GM13976 (cell line): ENCODE measurements at regions not wholly inside any gene's neighbourhood (a gene's known extent, or its start where the extent isn't known, plus 50 kb on each side); places are given as distances from the start of the nearest gene placed in this dataset.

Experiments
- DNase-seq: peaks from one replicate; pipeline ENCODE4 v3.0.0; 2012; ENCODE audit warnings: low spot score
- CTCF ChIP-seq: IDR thresholded peaks from 2 replicates; pipeline ENCODE4 v1.5.1; 2012; ENCODE audit warnings: borderline replicate concordance, mild to moderate bottlenecking; ENCODE audit not compliant: insufficient read depth; ENCODE audit errors: extremely low read depth, missing control alignments, control extremely low read depth
- in situ Hi-C: fragments of 300-500 bp; cut with MboI; formaldehyde crosslinking; loops from one replicate; pipeline ENCODE4 v1.12.0; 2022; ENCODE audit warnings: low sequenced_read_pairs, mixed read lengths, inconsistent platforms; ENCODE audit not compliant: unreplicated experiment

- in situ Hi-C loops, result loop anchor here (25.0 kb wide), 1 partner anchor 249 kb away; no protein-coding TSS in a partner anchor
- TF ChIP-seq CTCF, result no peak
- DNase-seq, result no peak
These were observed 162.0 kb downstream of the TM9SF2 start for GRCh38 chr13:99663185-99663825.

- in situ Hi-C loops, result loop anchor here (25.0 kb wide), 1 partner anchor 250 kb away; no protein-coding TSS in a partner anchor
- DNase-seq, result no peak
These were observed 161.4 kb downstream of the TM9SF2 start for GRCh38 chr13:99662678-99663077.

GRCh38 chr13:99661791-99662190 is 160.5 kb downstream of the TM9SF2 start:
- in situ Hi-C loops, result loop anchor here (25.0 kb wide), 1 partner anchor 251 kb away; no protein-coding TSS in a partner anchor
- DNase-seq, result no peak
- TF ChIP-seq CTCF, result no peak

More at GRCh38 chr13:99662678-99663077, 161.4 kb downstream of the TM9SF2 start:
- TF ChIP-seq CTCF, result no peak

GRCh38 chr13:99659866-99660554 is 158.7 kb downstream of the TM9SF2 start:
- in situ Hi-C loops, result loop anchor here (10.0 to 25.0 kb wide), 2 partner anchors 252 to 865 kb away; no protein-coding TSS in a partner anchor
- no peak for TF ChIP-seq CTCF
- no peak for DNase-seq

GRCh38 chr13:99659226-99659625 is 158.0 kb downstream of the TM9SF2 start:
- in situ Hi-C loops, result loop anchor here (10.0 to 25.0 kb wide), 2 partner anchors 253 to 866 kb away; no protein-coding TSS in a partner anchor
- TF ChIP-seq CTCF, result no peak
- DNase-seq, result no peak

GRCh38 chr13:99658261-99658991 is 157.2 kb downstream of the TM9SF2 start:
- in situ Hi-C loops, result loop anchor here (10.0 to 25.0 kb wide), 2 partner anchors 254 to 866 kb away; no protein-coding TSS in a partner anchor
- peak; percentile 21 for TF ChIP-seq CTCF
- DNase-seq, result peak; percentile 48
